ENCODE measurements at regions not wholly inside any gene's neighbourhood (a gene's known extent, or its start where the extent isn't known, plus 50 kb on each side); places are given as distances from the start of the nearest gene placed in this dataset.

- Histone ChIP-seq H3K27ac (no peak overlapping the region), H3K9ac (no peak overlapping the region), H2AFZ (replicated peaks) (peak overlapping the region; percentile 41), H4K20me1 (ENCODE audit: low read depth) (no peaks in the 10 kb centered on the region), H3K36me3 (no peaks in the 10 kb centered on the region), H3K79me2 (ENCODE audit: low read depth) (no peaks in the 10 kb centered on the region), H3K9me3 (ENCODE audit: low read depth) (no peaks in the 10 kb centered on the region), H3K4me1 (peaks cover 6% of the 10 kb centered on the region), H3F3A (ENCODE audit: low read depth) (no peaks in the 10 kb centered on the region), H3K27me3 (no peaks in the 10 kb centered on the region), H3K4me2 (no peak overlapping the region), H3K4me3 (no peak overlapping the region)
- Mint-ChIP-seq H3K27ac (no peak overlapping the region), H3K27me3 (ENCODE audit: insufficient read depth, low read depth) (peaks cover 3% of the 10 kb centered on the region), H3K4me1 (peaks cover 2% of the 10 kb centered on the region), H3K4me3 (no peak overlapping the region), H3K36me3 (no peaks in the 10 kb centered on the region), H3K9me3 (no peaks in the 10 kb centered on the region)
- DNase-seq (ENCODE audit: low spot score): no peak
- TF ChIP-seq CTCF (IDR thresholded peaks at IDR 0.05): no peak
- TF ChIP-seq EZH2 (IDR thresholded peaks at IDR 0.05): no peak
- TF ChIP-seq EZH2phosphoT487 (IDR thresholded peaks at IDR 0.05): no peak
Measured at GRCh38 chr3:73719861-73720260, 95.1 kb upstream of the PDZRN3 start.

GRCh38 chr3:73719413-73719851 is 94.7 kb upstream of the PDZRN3 start:
- Mint-ChIP-seq H3K36me3 (no peaks in the 10 kb centered on the region), H3K4me3 (no peak overlapping the region), H3K4me1 (peaks cover 2% of the 10 kb centered on the region), H3K27ac (no peak overlapping the region), H3K27me3 (ENCODE audit: insufficient read depth, low read depth) (peaks cover 3% of the 10 kb centered on the region), H3K9me3 (no peaks in the 10 kb centered on the region)
- H3K9me3 ChIP-seq (ENCODE audit: low read depth): no peaks in the 10 kb centered on the region
- no peak overlapping the region for H3K4me3 ChIP-seq
- TF ChIP-seq EZH2 (IDR thresholded peaks at IDR 0.05): no peak
- TF ChIP-seq CTCF (IDR thresholded peaks at IDR 0.05): no peak
- TF ChIP-seq EZH2phosphoT487 (IDR thresholded peaks at IDR 0.05): no peak
- H3K9ac ChIP-seq: no peak overlapping the region
- no peak overlapping the region for H3K4me2 ChIP-seq
- peak overlapping the region; percentile 41 for H2AFZ ChIP-seq (replicated peaks)
- DNase-seq (ENCODE audit: low spot score): no peak
- H4K20me1 ChIP-seq (ENCODE audit: low read depth): no peaks in the 10 kb centered on the region
- H3F3A ChIP-seq (ENCODE audit: low read depth): no peaks in the 10 kb centered on the region
- no peaks in the 10 kb centered on the region for H3K36me3 ChIP-seq
- H3K79me2 ChIP-seq (ENCODE audit: low read depth): no peaks in the 10 kb centered on the region
- no peak overlapping the region for H3K27ac ChIP-seq
- H3K4me1 ChIP-seq: peaks cover 6% of the 10 kb centered on the region
- no peaks in the 10 kb centered on the region for H3K27me3 ChIP-seq

DNA sequence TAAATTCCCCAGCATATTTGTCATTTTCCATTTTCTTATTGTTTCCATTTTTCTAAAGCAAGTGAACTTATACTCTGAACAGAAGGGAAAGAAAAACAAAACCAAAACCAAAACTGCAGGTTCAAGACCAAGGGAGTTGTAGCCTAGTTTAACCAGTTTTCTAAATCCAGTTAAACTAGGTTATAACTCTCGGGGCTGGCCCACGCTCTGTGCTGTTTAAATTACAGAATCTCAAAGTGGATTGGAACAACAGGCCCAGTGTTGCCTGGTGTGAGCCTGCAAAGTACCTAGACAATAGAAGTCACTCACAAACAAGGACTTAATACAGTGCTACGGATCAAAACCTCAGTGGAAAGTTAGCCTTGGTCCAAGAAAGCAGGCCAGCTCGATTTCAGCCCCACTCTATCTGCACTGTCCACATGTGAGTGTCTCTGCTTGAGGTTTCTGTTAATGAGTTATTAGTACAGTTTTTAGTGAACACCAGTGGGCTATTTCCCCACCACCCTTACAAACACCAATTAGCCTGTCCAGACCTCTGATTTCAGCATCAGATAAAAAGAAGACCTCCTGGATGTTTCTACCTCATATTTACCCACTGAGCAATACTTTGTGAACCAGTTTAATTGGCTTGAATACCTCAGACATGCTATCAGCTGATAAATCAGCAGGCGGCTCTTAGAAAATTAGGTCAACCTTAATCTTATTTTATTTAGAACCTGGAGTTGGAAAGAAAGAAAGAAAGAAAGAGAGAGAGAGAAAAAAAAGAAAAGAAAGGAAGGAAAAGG is 93.8 kb upstream of the PDZRN3 start:
- no peaks in the 10 kb centered on the region for H3K36me3 Mint-ChIP-seq
- peaks cover 2% of the 10 kb centered on the region for H3K4me1 Mint-ChIP-seq
- no peaks in the 10 kb centered on the region for H3F3A ChIP-seq (ENCODE audit: low read depth)
- H3K4me3 Mint-ChIP-seq: no peak overlapping the region
- H3K27ac Mint-ChIP-seq: no peak overlapping the region
- H4K20me1 ChIP-seq (ENCODE audit: low read depth): no peaks in the 10 kb centered on the region
- H3K4me3 ChIP-seq: no peak overlapping the region
- H2AFZ ChIP-seq (replicated peaks): no peak overlapping the region
- H3K4me2 ChIP-seq: peak overlapping the region; percentile 4
- no peaks in the 10 kb centered on the region for H3K36me3 ChIP-seq
- peak; percentile 9 for DNase-seq (ENCODE audit: low spot score)
- H3K27me3 Mint-ChIP-seq (ENCODE audit: insufficient read depth, low read depth): peaks cover 3% of the 10 kb centered on the region
- no peaks in the 10 kb centered on the region for H3K79me2 ChIP-seq (ENCODE audit: low read depth)
- H3K4me1 ChIP-seq: peaks cover 6% of the 10 kb centered on the region
- H3K9me3 Mint-ChIP-seq: no peaks in the 10 kb centered on the region
- TF ChIP-seq CTCF (IDR thresholded peaks at IDR 0.05) (no peak), EZH2phosphoT487 (IDR thresholded peaks at IDR 0.05) (no peak), EZH2 (IDR thresholded peaks at IDR 0.05) (no peak)
- no peak overlapping the region for H3K27ac ChIP-seq
- no peak overlapping the region for H3K9ac ChIP-seq
- H3K27me3 ChIP-seq: no peaks in the 10 kb centered on the region
- H3K9me3 ChIP-seq (ENCODE audit: low read depth): no peaks in the 10 kb centered on the region

Data from neural progenitor cell (in vitro differentiated cells).